ENCODE measurements at regions not wholly inside any gene's neighbourhood (a gene's known extent, or its start where the extent isn't known, plus 50 kb on each side); places are given as distances from the start of the nearest gene placed in this dataset.
"Not testable (repeated sequence)": the region's sequence is repeated elsewhere in the genome, so short reads cannot be mapped to it uniquely, and the experiment has no call there.

- no peaks in the 10 kb centered on the region for H3K27me3 ChIP-seq (ENCODE audit: insufficient read depth, low read length)
- TF ChIP-seq, protein P1, sequence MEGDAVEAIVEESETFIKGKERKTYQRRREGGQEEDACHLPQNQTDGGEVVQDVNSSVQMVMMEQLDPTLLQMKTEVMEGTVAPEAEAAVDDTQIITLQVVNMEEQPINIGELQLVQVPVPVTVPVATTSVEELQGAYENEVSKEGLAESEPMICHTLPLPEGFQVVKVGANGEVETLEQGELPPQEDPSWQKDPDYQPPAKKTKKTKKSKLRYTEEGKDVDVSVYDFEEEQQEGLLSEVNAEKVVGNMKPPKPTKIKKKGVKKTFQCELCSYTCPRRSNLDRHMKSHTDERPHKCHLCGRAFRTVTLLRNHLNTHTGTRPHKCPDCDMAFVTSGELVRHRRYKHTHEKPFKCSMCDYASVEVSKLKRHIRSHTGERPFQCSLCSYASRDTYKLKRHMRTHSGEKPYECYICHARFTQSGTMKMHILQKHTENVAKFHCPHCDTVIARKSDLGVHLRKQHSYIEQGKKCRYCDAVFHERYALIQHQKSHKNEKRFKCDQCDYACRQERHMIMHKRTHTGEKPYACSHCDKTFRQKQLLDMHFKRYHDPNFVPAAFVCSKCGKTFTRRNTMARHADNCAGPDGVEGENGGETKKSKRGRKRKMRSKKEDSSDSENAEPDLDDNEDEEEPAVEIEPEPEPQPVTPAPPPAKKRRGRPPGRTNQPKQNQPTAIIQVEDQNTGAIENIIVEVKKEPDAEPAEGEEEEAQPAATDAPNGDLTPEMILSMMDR (IDR thresholded peaks at IDR 0.05; ENCODE audit: extremely low read depth, low read depth, low read length), result no peak
- H4K20me1 ChIP-seq (ENCODE audit: insufficient read depth, low read length), result no peaks in the 10 kb centered on the region
- H3K79me2 ChIP-seq (ENCODE audit: insufficient read depth, low read length), result no peaks in the 10 kb centered on the region
- no peak overlapping the region for H3K27ac ChIP-seq (ENCODE audit: low read depth, low read length)
- no peaks in the 10 kb centered on the region for H3K4me1 ChIP-seq (ENCODE audit: insufficient read depth, low read length)
- H3K36me3 ChIP-seq (ENCODE audit: insufficient read depth, low read length), result no peaks in the 10 kb centered on the region
- DNase-seq (ENCODE audit: insufficient read length, low spot score, missing footprints), result no peak
- no peak overlapping the region for H3K4me3 ChIP-seq (ENCODE audit: insufficient read depth, low read length)
- no peak overlapping the region for H2AFZ ChIP-seq (ENCODE audit: low read length)
- no peaks in the 10 kb centered on the region for H3K9me3 ChIP-seq (ENCODE audit: low read depth, low read length)
- H3K4me2 ChIP-seq (ENCODE audit: insufficient read depth, low read length), result no peak overlapping the region
Measured at GRCh38 chr7:65459438-65459837, 85.8 kb downstream of the ZNF92 start.

DNA sequence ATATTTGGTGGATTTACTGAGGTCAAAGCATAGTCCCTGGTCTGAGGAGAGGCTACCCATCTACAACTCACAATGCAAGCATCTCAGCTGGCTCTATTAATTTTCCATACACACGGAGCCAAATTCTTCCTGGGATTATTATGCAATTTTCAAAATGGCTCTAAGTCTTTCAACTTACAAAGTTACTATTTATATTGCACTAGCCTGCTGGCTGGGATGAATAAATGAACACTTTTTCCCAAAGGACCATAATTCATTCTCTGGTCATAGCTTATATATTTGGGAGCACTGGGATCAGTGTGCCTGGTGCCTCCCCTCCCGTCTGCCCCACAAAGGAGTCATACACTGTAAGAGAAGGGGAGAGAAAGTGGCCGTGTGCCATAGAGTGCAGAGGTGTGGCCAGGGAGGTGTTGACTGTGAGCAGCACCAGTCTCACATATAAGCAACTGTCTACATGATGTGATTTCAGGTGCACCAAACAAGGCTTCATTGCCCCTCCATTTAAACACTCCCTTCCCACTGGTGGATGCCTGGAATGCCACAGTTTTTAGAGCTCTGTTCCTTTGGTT lies 88.6 kb downstream of the ZNF92 start:
- no peak for DNase-seq (ENCODE audit: insufficient read length, low spot score, missing footprints)
- H4K20me1 ChIP-seq (ENCODE audit: insufficient read depth, low read length), result no peaks in the 10 kb centered on the region
- no peaks in the 10 kb centered on the region for H3K4me1 ChIP-seq (ENCODE audit: insufficient read depth, low read length)
- no peak overlapping the region for H3K27ac ChIP-seq (ENCODE audit: low read depth, low read length)
- H2AFZ ChIP-seq (ENCODE audit: low read length), result no peak overlapping the region
- no peaks in the 10 kb centered on the region for H3K36me3 ChIP-seq (ENCODE audit: insufficient read depth, low read length)
- no peaks in the 10 kb centered on the region for H3K79me2 ChIP-seq (ENCODE audit: insufficient read depth, low read length)
- H3K27me3 ChIP-seq (ENCODE audit: insufficient read depth, low read length), result no peaks in the 10 kb centered on the region
- H3K4me2 ChIP-seq (ENCODE audit: insufficient read depth, low read length), result no peak overlapping the region
- TF ChIP-seq, protein P1 (IDR thresholded peaks at IDR 0.05; ENCODE audit: extremely low read depth, low read depth, low read length), result no peak
- H3K4me3 ChIP-seq (ENCODE audit: insufficient read depth, low read length), result no peak overlapping the region
- H3K9me3 ChIP-seq (ENCODE audit: low read depth, low read length), result no peaks in the 10 kb centered on the region

DNA sequence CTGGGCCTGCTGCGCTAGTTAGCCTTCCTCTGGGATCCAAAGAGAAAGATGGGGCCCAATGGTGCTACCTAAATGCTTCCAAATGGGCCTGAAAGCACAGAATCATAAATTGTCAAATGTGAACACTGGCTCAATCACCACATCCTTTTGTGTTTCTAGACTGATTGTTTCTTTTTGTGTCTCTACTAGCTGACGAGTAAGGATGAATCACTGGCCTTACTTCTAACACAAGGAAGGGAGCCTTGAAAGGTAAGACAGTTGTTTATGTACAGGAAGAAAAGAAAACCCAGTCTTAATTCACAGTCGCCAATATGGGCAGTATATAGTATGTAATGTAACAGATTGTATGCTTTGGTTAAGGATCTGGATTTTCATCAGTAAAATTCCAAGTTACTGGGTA lies 89.5 kb downstream of the ZNF92 start:
- H3K27ac ChIP-seq (ENCODE audit: low read depth, low read length), result no peak overlapping the region
- no peaks in the 10 kb centered on the region for H3K36me3 ChIP-seq (ENCODE audit: insufficient read depth, low read length)
- no peaks in the 10 kb centered on the region for H3K79me2 ChIP-seq (ENCODE audit: insufficient read depth, low read length)
- peak overlapping the region; percentile 51 for H2AFZ ChIP-seq (ENCODE audit: low read length)
- no peaks in the 10 kb centered on the region for H3K27me3 ChIP-seq (ENCODE audit: insufficient read depth, low read length)
- no peak for DNase-seq (ENCODE audit: insufficient read length, low spot score, missing footprints)
- no peaks in the 10 kb centered on the region for H3K9me3 ChIP-seq (ENCODE audit: low read depth, low read length)
- no peaks in the 10 kb centered on the region for H3K4me1 ChIP-seq (ENCODE audit: insufficient read depth, low read length)
- H3K4me3 ChIP-seq (ENCODE audit: insufficient read depth, low read length), result no peak overlapping the region
- H3K4me2 ChIP-seq (ENCODE audit: insufficient read depth, low read length), result no peak overlapping the region
- no peaks in the 10 kb centered on the region for H4K20me1 ChIP-seq (ENCODE audit: insufficient read depth, low read length)
- TF ChIP-seq, protein P1 (IDR thresholded peaks at IDR 0.05; ENCODE audit: extremely low read depth, low read depth, low read length), result no peak

- H2AFZ ChIP-seq (ENCODE audit: low read length); DNase-seq (ENCODE audit: insufficient read length, low spot score, missing footprints); H3K27me3 ChIP-seq (ENCODE audit: insufficient read depth, low read length); H3K79me2 ChIP-seq (ENCODE audit: insufficient read depth, low read length); H3K9me3 ChIP-seq (ENCODE audit: low read depth, low read length); H3K27ac ChIP-seq (ENCODE audit: low read depth, low read length); H3K4me2 ChIP-seq (ENCODE audit: insufficient read depth, low read length); H3K4me3 ChIP-seq (ENCODE audit: insufficient read depth, low read length); H4K20me1 ChIP-seq (ENCODE audit: insufficient read depth, low read length); H3K36me3 ChIP-seq (ENCODE audit: insufficient read depth, low read length); H3K4me1 ChIP-seq (ENCODE audit: insufficient read depth, low read length): not testable (repeated sequence)
Measured at GRCh38 chr7:65469919-65470558, 96.4 kb downstream of the ZNF92 start.

Measured in osteoblast (primary cell).